ENCODE measurements at regions not wholly inside any gene's neighbourhood (a gene's known extent, or its start where the extent isn't known, plus 50 kb on each side); places are given as distances from the start of the nearest gene placed in this dataset.

- H2AFZ ChIP-seq (ENCODE audit: low read depth): no peak overlapping the region
- H3K27me3 ChIP-seq (ENCODE audit: insufficient read depth): no peaks in the 10 kb centered on the region
- H4K20me1 ChIP-seq (ENCODE audit: insufficient read depth): no peaks in the 10 kb centered on the region
- no peak overlapping the region for H3K27ac ChIP-seq (ENCODE audit: low read depth in 2 of 2, low read length in 1 of 2)
- no peak overlapping the region for H3K9ac ChIP-seq
- ChIA-PET POLR2A (no interaction called here), CTCF (no interaction called here)
- no peaks in the 10 kb centered on the region for H3K4me1 ChIP-seq (ENCODE audit: control insufficient read depth in 1 of 2, insufficient read depth in 2 of 2, low read depth in 1 of 2, low read length in 1 of 2)
- H3K79me2 ChIP-seq (ENCODE audit: insufficient read depth): no peaks in the 10 kb centered on the region
- H3F3A ChIP-seq (replicated peaks; ENCODE audit: insufficient read depth): no peaks in the 10 kb centered on the region
- no peak overlapping the region for H3K4me3 ChIP-seq (ENCODE audit: low read depth in 2 of 2, low read length in 1 of 2)
- no peak for DNase-seq
- no peak overlapping the region for H3K4me2 ChIP-seq
- H3K36me3 ChIP-seq (replicated peaks in 1 of 2; ENCODE audit: control insufficient read depth in 1 of 2, insufficient read depth in 2 of 2, low read length in 1 of 2): no peaks in the 10 kb centered on the region
- 5% methylated on average over 2 of the region's 2 CpGs for WGBS (ENCODE audit: low lambda C conversion rate)
- no peaks in the 10 kb centered on the region for H3K9me3 ChIP-seq
- H3K9me2 ChIP-seq: no peaks in the 10 kb centered on the region
- TF ChIP-seq, protein P1, sequence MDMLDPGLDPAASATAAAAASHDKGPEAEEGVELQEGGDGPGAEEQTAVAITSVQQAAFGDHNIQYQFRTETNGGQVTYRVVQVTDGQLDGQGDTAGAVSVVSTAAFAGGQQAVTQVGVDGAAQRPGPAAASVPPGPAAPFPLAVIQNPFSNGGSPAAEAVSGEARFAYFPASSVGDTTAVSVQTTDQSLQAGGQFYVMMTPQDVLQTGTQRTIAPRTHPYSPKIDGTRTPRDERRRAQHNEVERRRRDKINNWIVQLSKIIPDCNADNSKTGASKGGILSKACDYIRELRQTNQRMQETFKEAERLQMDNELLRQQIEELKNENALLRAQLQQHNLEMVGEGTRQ (IDR thresholded peaks at IDR 0.05; ENCODE audit: borderline replicate concordance, low read depth, low read length): no peak
- TF ChIP-seq MEF2A (IDR thresholded peaks at IDR 0.05; ENCODE audit: borderline replicate concordance, low read depth) (no peak), ELF1 (IDR thresholded peaks at IDR 0.05) (no peak), IRF3 (IDR thresholded peaks at IDR 0.05; ENCODE audit: low read depth, low read length) (no peak), RCOR1 (IDR thresholded peaks at IDR 0.05; ENCODE audit: low read length) (no peak), FOSL2 (IDR thresholded peaks at IDR 0.05; ENCODE audit: borderline replicate concordance, low read depth) (no peak), MXI1 (IDR thresholded peaks at IDR 0.05; ENCODE audit: low read depth, low read length) (no peak), RFX5 (IDR thresholded peaks at IDR 0.05; ENCODE audit: low read length) (no peak), YY1 (IDR thresholded peaks at IDR 0.05; ENCODE audit: low read depth) (no peak), SIN3A (IDR thresholded peaks at IDR 0.05; ENCODE audit: borderline replicate concordance, low read depth, low read length) (no peak), FOXM1 (IDR thresholded peaks at IDR 0.05; ENCODE audit: low read depth) (no peak)
- TF ChIP-seq, protein P2, sequence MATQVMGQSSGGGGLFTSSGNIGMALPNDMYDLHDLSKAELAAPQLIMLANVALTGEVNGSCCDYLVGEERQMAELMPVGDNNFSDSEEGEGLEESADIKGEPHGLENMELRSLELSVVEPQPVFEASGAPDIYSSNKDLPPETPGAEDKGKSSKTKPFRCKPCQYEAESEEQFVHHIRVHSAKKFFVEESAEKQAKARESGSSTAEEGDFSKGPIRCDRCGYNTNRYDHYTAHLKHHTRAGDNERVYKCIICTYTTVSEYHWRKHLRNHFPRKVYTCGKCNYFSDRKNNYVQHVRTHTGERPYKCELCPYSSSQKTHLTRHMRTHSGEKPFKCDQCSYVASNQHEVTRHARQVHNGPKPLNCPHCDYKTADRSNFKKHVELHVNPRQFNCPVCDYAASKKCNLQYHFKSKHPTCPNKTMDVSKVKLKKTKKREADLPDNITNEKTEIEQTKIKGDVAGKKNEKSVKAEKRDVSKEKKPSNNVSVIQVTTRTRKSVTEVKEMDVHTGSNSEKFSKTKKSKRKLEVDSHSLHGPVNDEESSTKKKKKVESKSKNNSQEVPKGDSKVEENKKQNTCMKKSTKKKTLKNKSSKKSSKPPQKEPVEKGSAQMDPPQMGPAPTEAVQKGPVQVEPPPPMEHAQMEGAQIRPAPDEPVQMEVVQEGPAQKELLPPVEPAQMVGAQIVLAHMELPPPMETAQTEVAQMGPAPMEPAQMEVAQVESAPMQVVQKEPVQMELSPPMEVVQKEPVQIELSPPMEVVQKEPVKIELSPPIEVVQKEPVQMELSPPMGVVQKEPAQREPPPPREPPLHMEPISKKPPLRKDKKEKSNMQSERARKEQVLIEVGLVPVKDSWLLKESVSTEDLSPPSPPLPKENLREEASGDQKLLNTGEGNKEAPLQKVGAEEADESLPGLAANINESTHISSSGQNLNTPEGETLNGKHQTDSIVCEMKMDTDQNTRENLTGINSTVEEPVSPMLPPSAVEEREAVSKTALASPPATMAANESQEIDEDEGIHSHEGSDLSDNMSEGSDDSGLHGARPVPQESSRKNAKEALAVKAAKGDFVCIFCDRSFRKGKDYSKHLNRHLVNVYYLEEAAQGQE (IDR thresholded peaks at IDR 0.05; ENCODE audit: low read depth, low read length): no peak
- TF ChIP-seq, protein P3, sequence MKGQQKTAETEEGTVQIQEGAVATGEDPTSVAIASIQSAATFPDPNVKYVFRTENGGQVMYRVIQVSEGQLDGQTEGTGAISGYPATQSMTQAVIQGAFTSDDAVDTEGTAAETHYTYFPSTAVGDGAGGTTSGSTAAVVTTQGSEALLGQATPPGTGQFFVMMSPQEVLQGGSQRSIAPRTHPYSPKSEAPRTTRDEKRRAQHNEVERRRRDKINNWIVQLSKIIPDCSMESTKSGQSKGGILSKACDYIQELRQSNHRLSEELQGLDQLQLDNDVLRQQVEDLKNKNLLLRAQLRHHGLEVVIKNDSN (IDR thresholded peaks at IDR 0.05; ENCODE audit: borderline replicate concordance, low read depth): no peak
These were observed 161.9 kb upstream of the SKOR2 start for GRCh38 chr18:47413327-47413726.

All from SK-N-SH (cell line).